ENCODE measurements at regions not wholly inside any gene's neighbourhood (a gene's known extent, or its start where the extent isn't known, plus 50 kb on each side); places are given as distances from the start of the nearest gene placed in this dataset.
"Not testable (repeated sequence)": the region's sequence is repeated elsewhere in the genome, so short reads cannot be mapped to it uniquely, and the experiment has no call there.

DNA sequence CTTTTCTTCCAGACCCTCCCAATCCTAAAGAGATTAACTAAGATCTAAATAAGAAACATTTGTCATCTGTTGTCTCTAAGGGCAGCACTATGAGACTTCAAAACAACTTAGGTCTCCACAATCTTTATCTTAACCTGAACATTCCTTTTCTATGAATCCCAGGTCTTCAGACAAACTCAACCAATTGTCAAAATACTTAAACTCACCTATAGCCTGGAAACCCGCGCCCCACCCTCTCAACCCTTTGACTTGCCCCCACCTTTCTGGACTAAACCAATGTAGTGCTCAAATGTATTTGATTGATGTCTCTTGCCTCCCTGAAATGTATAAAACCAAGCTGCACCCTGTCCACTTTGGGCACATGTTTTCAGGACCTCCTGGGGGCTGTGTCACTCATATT lies 76.5 kb upstream of the DMRT1 start:
- in situ Hi-C loops (cut with HindIII; ENCODE audit: low sequenced_read_pairs) = no loop called here
- TF ChIP-seq, protein P1, sequence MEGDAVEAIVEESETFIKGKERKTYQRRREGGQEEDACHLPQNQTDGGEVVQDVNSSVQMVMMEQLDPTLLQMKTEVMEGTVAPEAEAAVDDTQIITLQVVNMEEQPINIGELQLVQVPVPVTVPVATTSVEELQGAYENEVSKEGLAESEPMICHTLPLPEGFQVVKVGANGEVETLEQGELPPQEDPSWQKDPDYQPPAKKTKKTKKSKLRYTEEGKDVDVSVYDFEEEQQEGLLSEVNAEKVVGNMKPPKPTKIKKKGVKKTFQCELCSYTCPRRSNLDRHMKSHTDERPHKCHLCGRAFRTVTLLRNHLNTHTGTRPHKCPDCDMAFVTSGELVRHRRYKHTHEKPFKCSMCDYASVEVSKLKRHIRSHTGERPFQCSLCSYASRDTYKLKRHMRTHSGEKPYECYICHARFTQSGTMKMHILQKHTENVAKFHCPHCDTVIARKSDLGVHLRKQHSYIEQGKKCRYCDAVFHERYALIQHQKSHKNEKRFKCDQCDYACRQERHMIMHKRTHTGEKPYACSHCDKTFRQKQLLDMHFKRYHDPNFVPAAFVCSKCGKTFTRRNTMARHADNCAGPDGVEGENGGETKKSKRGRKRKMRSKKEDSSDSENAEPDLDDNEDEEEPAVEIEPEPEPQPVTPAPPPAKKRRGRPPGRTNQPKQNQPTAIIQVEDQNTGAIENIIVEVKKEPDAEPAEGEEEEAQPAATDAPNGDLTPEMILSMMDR (IDR thresholded peaks at IDR 0.05; ENCODE audit: low read depth, low read length) = no peak
- DNase-seq (ENCODE audit: low read depth, low spot score) = no peak
- H3K4me3 ChIP-seq (ENCODE audit: low read depth, low read length) = no peak overlapping the region

DNA sequence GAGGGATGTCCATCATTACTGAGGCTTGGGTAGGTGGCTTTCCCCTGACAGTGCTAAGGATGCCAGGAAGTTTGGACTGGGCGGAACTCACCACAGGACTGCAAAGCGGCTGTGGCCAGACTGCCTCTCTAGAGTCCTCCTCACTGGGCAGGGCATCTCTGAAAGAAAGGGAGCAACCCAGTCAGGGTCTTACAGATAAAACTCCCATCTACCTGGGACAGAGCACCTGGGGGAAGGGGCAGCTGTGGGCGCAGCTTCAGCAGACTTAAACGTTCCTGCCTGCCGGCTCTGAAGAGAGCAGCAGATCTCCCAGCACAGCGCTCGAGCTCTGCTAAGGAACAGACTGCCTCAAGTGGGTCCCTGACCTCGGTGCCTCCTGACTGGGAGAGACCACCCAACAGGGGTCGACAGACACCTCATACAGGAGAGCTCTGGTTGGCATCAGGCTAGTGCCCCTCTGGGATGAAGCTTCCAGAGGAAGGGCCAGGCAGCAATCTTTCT lies 74.4 kb upstream of the DMRT1 start:
- in situ Hi-C loops (cut with HindIII; ENCODE audit: low sequenced_read_pairs); H3K4me3 ChIP-seq (ENCODE audit: low read depth, low read length); DNase-seq (ENCODE audit: low read depth, low spot score): not testable (repeated sequence)

DNA sequence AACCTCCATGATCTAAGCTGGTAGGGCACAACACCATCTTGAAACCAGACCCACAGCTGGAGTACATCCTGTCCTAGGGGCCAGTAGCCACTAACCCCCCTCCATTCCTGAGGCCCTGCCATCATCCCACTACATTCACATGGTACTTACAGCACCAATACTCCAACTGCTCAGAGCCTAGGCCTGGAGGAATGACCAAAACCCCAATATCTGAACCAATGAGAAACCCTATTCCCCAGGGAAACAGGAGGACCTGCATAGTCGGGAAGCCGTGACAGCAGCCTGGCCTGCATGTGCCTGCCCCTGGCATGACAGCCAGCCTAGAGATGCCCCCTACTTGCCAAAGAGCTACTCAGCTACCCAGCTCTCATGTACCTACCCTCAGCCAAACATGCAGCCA lies 65.4 kb upstream of the DMRT1 start:
- in situ Hi-C loops (cut with HindIII; ENCODE audit: low sequenced_read_pairs) = no loop called here
- no peak overlapping the region for H3K4me3 ChIP-seq (ENCODE audit: low read depth, low read length)
- TF ChIP-seq, protein P1 (IDR thresholded peaks at IDR 0.05; ENCODE audit: low read depth, low read length) = no peak

DNA sequence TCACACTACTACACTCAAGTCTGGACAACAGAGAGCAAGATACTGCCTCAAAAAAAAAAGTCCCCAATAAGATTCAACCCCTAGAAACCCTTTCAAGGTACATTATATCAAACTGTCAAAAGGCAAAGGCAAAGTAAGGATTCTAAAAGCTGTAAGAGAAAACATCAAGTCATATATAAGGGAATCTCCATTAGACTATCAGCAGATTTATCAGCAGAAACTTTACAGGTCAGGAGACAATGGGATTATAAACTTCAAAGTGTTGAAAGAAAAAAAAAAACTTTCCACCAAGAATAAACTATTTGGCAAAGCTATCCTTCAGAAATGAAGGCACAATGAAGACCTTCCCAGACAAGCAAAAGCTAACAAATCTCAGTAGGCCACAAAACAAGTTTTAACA lies 63.5 kb upstream of the DMRT1 start:
- no peak for DNase-seq (ENCODE audit: low read depth, low spot score)
- in situ Hi-C loops (cut with HindIII; ENCODE audit: low sequenced_read_pairs) = no loop called here
- no peak overlapping the region for H3K4me3 ChIP-seq (ENCODE audit: low read depth, low read length)
- TF ChIP-seq, protein P1 (IDR thresholded peaks at IDR 0.05; ENCODE audit: low read depth, low read length) = no peak

More for the DNA sequence above, 65.4 kb upstream of the DMRT1 start:
- no peak for DNase-seq (ENCODE audit: low read depth, low spot score)

DNA sequence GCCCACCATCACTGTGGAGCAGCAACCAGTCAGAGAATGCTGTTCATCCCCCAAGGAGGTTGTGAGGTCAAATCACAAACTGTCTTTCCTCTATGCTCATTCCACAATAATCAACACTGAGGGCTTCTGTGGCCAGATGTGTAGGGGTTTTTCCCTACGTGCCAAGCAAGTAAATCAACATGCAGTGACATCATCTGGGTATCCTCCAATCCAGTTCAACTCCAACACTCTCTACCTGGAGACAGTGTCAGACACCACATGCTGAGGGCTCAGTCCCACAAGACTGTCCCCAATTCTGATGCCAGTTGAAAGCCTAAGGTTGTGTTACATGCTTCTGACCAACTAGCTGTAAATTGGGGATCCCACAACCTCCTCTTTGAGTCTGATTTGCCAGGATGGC lies 57.3 kb upstream of the DMRT1 start:
- TF ChIP-seq, protein P1 (IDR thresholded peaks at IDR 0.05; ENCODE audit: low read depth, low read length) = no peak
- in situ Hi-C loops (cut with HindIII; ENCODE audit: low sequenced_read_pairs) = no loop called here
- H3K4me3 ChIP-seq (ENCODE audit: low read depth, low read length) = no peak overlapping the region
- DNase-seq (ENCODE audit: low read depth, low spot score) = no peak

DNA sequence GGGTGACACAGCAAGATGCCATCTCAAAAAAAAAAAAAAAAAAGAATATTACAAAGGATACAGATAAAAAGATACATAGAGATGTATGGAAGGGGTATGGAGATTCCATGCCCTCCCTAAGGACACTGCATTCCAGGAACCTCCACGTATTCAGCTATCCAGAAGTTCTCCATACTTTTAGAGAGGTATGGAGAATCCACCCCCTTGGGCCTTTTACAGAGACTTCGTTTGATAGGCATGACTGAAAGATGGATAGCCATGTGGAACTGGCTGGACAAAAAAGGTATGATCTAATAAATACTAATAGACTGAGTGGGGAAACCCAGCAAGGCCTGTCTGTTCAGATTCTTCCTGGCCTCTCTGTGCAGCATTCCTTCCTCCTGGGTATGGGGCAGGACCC lies 56.6 kb upstream of the DMRT1 start:
- no peak for DNase-seq (ENCODE audit: low read depth, low spot score)
- TF ChIP-seq, protein P1 (IDR thresholded peaks at IDR 0.05; ENCODE audit: low read depth, low read length) = no peak
- in situ Hi-C loops (cut with HindIII; ENCODE audit: low sequenced_read_pairs) = no loop called here
- H3K4me3 ChIP-seq (ENCODE audit: low read depth, low read length) = no peak overlapping the region

DNA sequence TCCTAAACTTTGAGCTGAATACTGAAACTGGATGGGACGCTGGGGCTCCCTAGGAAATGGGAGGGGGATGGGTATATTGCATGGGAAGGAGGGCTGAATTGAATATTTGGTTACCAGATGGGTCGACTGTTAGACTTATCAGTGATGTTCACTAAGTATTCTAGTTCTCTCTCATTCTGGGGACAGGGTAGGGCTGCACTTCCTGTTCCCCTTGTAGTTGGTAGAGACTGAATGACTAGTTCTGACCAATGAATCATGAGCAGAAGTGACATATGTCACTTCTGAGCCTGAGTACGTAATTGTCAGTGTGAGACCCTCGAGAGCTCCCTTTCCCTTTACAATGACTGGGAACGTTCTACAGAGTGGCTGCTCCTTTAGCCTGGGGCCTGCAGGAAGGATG lies 55.5 kb upstream of the DMRT1 start:
- TF ChIP-seq, protein P1 (IDR thresholded peaks at IDR 0.05; ENCODE audit: low read depth, low read length) = no peak
- DNase-seq (ENCODE audit: low read depth, low spot score) = no peak
- in situ Hi-C loops (cut with HindIII; ENCODE audit: low sequenced_read_pairs) = no loop called here
- H3K4me3 ChIP-seq (ENCODE audit: low read depth, low read length) = no peak overlapping the region
